H9 (cell line): ENCODE measurements at regions not wholly inside any gene's neighbourhood (a gene's known extent, or its start where the extent isn't known, plus 50 kb on each side); places are given as distances from the start of the nearest gene placed in this dataset.

ENCODE experiments used
- DNase-seq: peaks from one replicate; pipeline ENCODE4 v3.0.0-alpha.2; 2017
- H2AFZ ChIP-seq: one replicate; pipeline ENCODE4 v1.6.1; 2013; ENCODE audit warnings: mild to moderate bottlenecking, low read length, control low read depth, moderate library complexity
- H2AK5ac ChIP-seq: 2 replicates; pipeline ENCODE4 v1.6.1; 2013; ENCODE audit warnings: low read length, control low read depth, mixed read lengths; ENCODE audit not compliant: insufficient read length
- H2BK120ac ChIP-seq: one replicate; pipeline ENCODE4 v1.6.1; 2013; ENCODE audit warnings: low read depth, mild to moderate bottlenecking, low read length, control low read depth, inconsistent platforms; ENCODE audit not compliant: poor library complexity, severe bottlenecking
- H2BK12ac ChIP-seq: 2 replicates; pipeline ENCODE4 v1.6.1; 2013; ENCODE audit warnings: low read length, control low read depth, mixed read lengths, low read depth; ENCODE audit not compliant: insufficient read length
- H2BK15ac ChIP-seq: 2 replicates; pipeline ENCODE4 v1.6.1; 2013; ENCODE audit warnings: low read depth, low read length, control low read depth
- H2BK20ac ChIP-seq: one replicate; pipeline ENCODE4 v1.6.1; 2013; ENCODE audit warnings: low read depth, mild to moderate bottlenecking, low read length, control low read depth, inconsistent platforms; ENCODE audit not compliant: poor library complexity, severe bottlenecking
- H2BK5ac ChIP-seq: 2 replicates; pipeline ENCODE4 v1.6.1; 2013; ENCODE audit warnings: low read length, control low read depth, mixed read lengths; ENCODE audit not compliant: insufficient read length
- H3K14ac ChIP-seq: 2 replicates; pipeline ENCODE4 v1.6.1; 2013; ENCODE audit warnings: low read length, control low read depth; ENCODE audit not compliant: insufficient read depth
- H3K18ac ChIP-seq: 2 replicates; pipeline ENCODE4 v1.6.1; 2013; ENCODE audit warnings: low read depth, mild to moderate bottlenecking, mixed read lengths, low read length, control low read depth; ENCODE audit not compliant: insufficient read length
- H3K23ac ChIP-seq: 2 replicates; pipeline ENCODE4 v1.6.1; 2013; ENCODE audit warnings: low read length, control low read depth, mixed read lengths, low read depth; ENCODE audit not compliant: insufficient read length
- H3K23me2 ChIP-seq: 2 replicates; pipeline ENCODE4 v1.6.1; 2013; ENCODE audit warnings: low read depth, mild to moderate bottlenecking, mixed read lengths, low read length, control low read depth; ENCODE audit not compliant: insufficient read length, poor library complexity, severe bottlenecking
- H3K27ac ChIP-seq: 2 replicates; pipeline ENCODE4 v1.5.1; 2013; ENCODE audit warnings: low read length, control low read depth, mixed read lengths, low read depth; ENCODE audit not compliant: insufficient read length
- H3K27me3 ChIP-seq: 2 replicates; pipeline ENCODE4 v1.6.1; 2013; ENCODE audit warnings: low read length, control low read depth, inconsistent platforms; ENCODE audit not compliant: insufficient read depth
- H3K4ac ChIP-seq: 2 replicates; pipeline ENCODE4 v1.6.1; 2013; ENCODE audit warnings: low read depth, mild to moderate bottlenecking, control low read depth, inconsistent platforms, low read length, moderate library complexity
- H3K4me1 ChIP-seq: 2 replicates; pipeline ENCODE4 v1.6.1; 2013; ENCODE audit warnings: low read length, control low read depth, inconsistent platforms; ENCODE audit not compliant: insufficient read depth
- H3K4me2 ChIP-seq: 2 replicates; pipeline ENCODE4 v1.6.1; 2013; ENCODE audit warnings: low read length, control low read depth, mixed read lengths; ENCODE audit not compliant: insufficient read length, insufficient read depth
- H3K56ac ChIP-seq: 2 replicates; pipeline ENCODE4 v1.6.1; 2013; ENCODE audit warnings: low read depth, mild to moderate bottlenecking, mixed read lengths, low read length, control low read depth; ENCODE audit not compliant: insufficient read length
- H3K79me1 ChIP-seq: 2 replicates; pipeline ENCODE4 v1.6.1; 2013; ENCODE audit warnings: low read depth, mild to moderate bottlenecking, moderate library complexity, low read length, control low read depth, inconsistent platforms; ENCODE audit not compliant: insufficient read depth, poor library complexity, severe bottlenecking
- H3K79me2 ChIP-seq: 2 replicates; pipeline ENCODE4 v1.6.1; 2013; ENCODE audit warnings: low read length, control low read depth, inconsistent platforms; ENCODE audit not compliant: insufficient read depth
- H3K9ac ChIP-seq: 2 replicates; pipeline ENCODE4 v1.6.1; 2013; ENCODE audit warnings: low read length, control low read depth, mixed read lengths; ENCODE audit not compliant: insufficient read length; ENCODE audit errors: extremely low read depth
- H3K9me3 ChIP-seq: one replicate; pipeline ENCODE4 v1.6.1; 2013; ENCODE audit warnings: low read depth, low read length, inconsistent platforms; ENCODE audit not compliant: control insufficient read depth
- H3T11ph ChIP-seq: one replicate; pipeline ENCODE4 v1.6.1; 2013; ENCODE audit warnings: mild to moderate bottlenecking, low read length, control low read depth, inconsistent platforms
- H4K20me1 ChIP-seq: one replicate; pipeline ENCODE4 v1.6.1; 2013; ENCODE audit not compliant: control insufficient read depth, insufficient read length, insufficient read depth
- H4K5ac ChIP-seq: 2 replicates; pipeline ENCODE4 v1.6.1; 2013; ENCODE audit warnings: low read depth, mild to moderate bottlenecking, mixed read lengths, low read length, control low read depth; ENCODE audit not compliant: insufficient read length
- H4K8ac ChIP-seq: replicated peaks from 2 replicates; pipeline ENCODE4 v1.6.1; 2013; ENCODE audit warnings: low read length, control low read depth, mixed read lengths, low read depth; ENCODE audit not compliant: insufficient read length
- H4K91ac ChIP-seq: 2 replicates; pipeline ENCODE4 v1.6.1; 2013; ENCODE audit warnings: low read depth, mild to moderate bottlenecking, moderate library complexity, mixed read lengths, low read length, control low read depth; ENCODE audit not compliant: insufficient read length
- H3K27ac Mint-ChIP-seq, 3 experiments: 2 replicates in 2 of 3; 3 replicates in 1 of 3; pipeline ENCODE4 v1.8.0; 2020 to 2021; ENCODE audit warnings: mixed read lengths in 3 of 3, mild to moderate bottlenecking in 1 of 3, moderate library complexity in 1 of 3
- H3K27me3 Mint-ChIP-seq: 2 replicates; pipeline ENCODE4 v1.8.0; 2021; ENCODE audit warnings: low read depth, mild to moderate bottlenecking, moderate library complexity, mixed read lengths
- H3K36me3 Mint-ChIP-seq, 3 experiments: 2 replicates in 2 of 3; 3 replicates in 1 of 3; pipeline ENCODE4 v1.8.0; 2020 to 2021; ENCODE audit warnings: low read depth in 3 of 3, mixed read lengths in 3 of 3; ENCODE audit not compliant: insufficient read depth in 1 of 3
- H3K4me1 Mint-ChIP-seq, 2 experiments: 2 replicates each; pipeline ENCODE4 v1.8.0; 2020; ENCODE audit warnings: mixed read lengths in 2 of 2
- H3K4me3 Mint-ChIP-seq, 2 experiments: 2 replicates in 1 of 2; 3 replicates in 1 of 2; pipeline ENCODE4 v1.8.0; 2020 to 2021; ENCODE audit warnings: mild to moderate bottlenecking in 2 of 2, mixed read lengths in 2 of 2, moderate library complexity in 1 of 2
- H3K9me3 Mint-ChIP-seq, 2 experiments: 2 replicates in 1 of 2; 3 replicates in 1 of 2; pipeline ENCODE4 v1.8.0; 2020; ENCODE audit warnings: mild to moderate bottlenecking in 2 of 2, mixed read lengths in 2 of 2, moderate library complexity in 1 of 2
- CTCF ChIP-seq: fragments of 200-600 bp; sonication (generic); conservative IDR thresholded peaks from 3 replicates; pipeline ENCODE4 v1.8.0; 2021; ENCODE audit warnings: antibody characterized with exemption, mild to moderate bottlenecking
- WGBS: extraction: QIAGEN DNeasy Blood & Tissue Kit; methylation state at CpG from one replicate; pipeline ENCODE4 v1.1.7; 2013; ENCODE audit warnings: missing lambda C conversion rate, low lambda C conversion rate, mixed read lengths; ENCODE audit not compliant: insufficient read length; ENCODE audit errors: extremely low coverage; 5-methylcytosine and 5-hydroxymethylcytosine counted together

- Histone ChIP-seq H3K14ac (no peak overlapping the region), H3K23me2 (no peaks in the 10 kb centered on the region), H3K23ac (no peak overlapping the region), H2BK5ac (no peak overlapping the region), H4K20me1 (no peaks in the 10 kb centered on the region), H3K27ac (no peak overlapping the region), H3K9me3 (no peaks in the 10 kb centered on the region), H3T11ph (no peak overlapping the region), H2BK120ac (no peak overlapping the region), H4K8ac (no peak overlapping the region), H4K91ac (no peak overlapping the region), H4K5ac (no peak overlapping the region), H3K4me1 (no peaks in the 10 kb centered on the region), H3K27me3 (no peaks in the 10 kb centered on the region), H3K4me2 (no peak overlapping the region), H3K79me1 (no peaks in the 10 kb centered on the region), H3K18ac (no peak overlapping the region), H2BK15ac (no peak overlapping the region), H3K79me2 (no peaks in the 10 kb centered on the region), H3K9ac (no peak overlapping the region), H2BK20ac (no peak overlapping the region), H2AFZ (no peak overlapping the region), H3K4ac (no peak overlapping the region), H2BK12ac (no peak overlapping the region), H2AK5ac (no peak overlapping the region), H3K56ac (no peak overlapping the region)
- WGBS = no CpG with 5 or more reads among the region's 3 CpGs
- no peak for TF ChIP-seq CTCF
- Mint-ChIP-seq H3K4me3 (no peak overlapping the region), H3K9me3 (peaks cover 0 to 6% of the 10 kb centered on the region in 2 experiments; a peak in 1 of 5 replicates), H3K4me1 (no peaks in the 10 kb centered on the region), H3K36me3 (no peaks in the 10 kb centered on the region; a peak in 2 of 7 replicates), H3K27me3 (no peaks in the 10 kb centered on the region), H3K27ac (no peak overlapping the region)
- DNase-seq = no peak
Observed at GRCh38 chr5:112663146-112663545, 74.5 kb upstream of the APC start.
